Adrenal gland (tissue), 9 donors: ENCODE measurements at regions not wholly inside any gene's neighbourhood (a gene's known extent, or its start where the extent isn't known, plus 50 kb on each side); places are given as distances from the start of the nearest gene placed in this dataset.
"Not testable (repeated sequence)": the region's sequence is repeated elsewhere in the genome, so short reads cannot be mapped to it uniquely, and the experiment has no call there.

ENCODE experiments used
- DNase-seq, 7 donors: peaks; one replicate each; pipeline ENCODE4 v3.0.0-alpha.2; 2019 to 2020
- H3K27ac ChIP-seq, 5 donors: fragments of 200-600 bp; sonication (generic) in 4 of 5; 1 replicate in 3 of 5; 2 replicates in 2 of 5; pipeline versions ENCODE4 v1.5.1 to v1.8.0; 2016 to 2020; ENCODE audit warnings: mild to moderate bottlenecking in 1 of 5
- H3K27me3 ChIP-seq: fragments of 200-600 bp; 2 replicates; pipeline ENCODE4 v1.8.0; 2021
- H3K36me3 ChIP-seq, 2 donors: fragments of 200-600 bp; replicated peaks in 1 of 2; 1 replicate in 1 of 2; 2 replicates in 1 of 2; pipeline versions ENCODE4 v1.5.1 to v1.8.0; 2018 to 2022
- H3K4me1 ChIP-seq, 2 donors: fragments of 200-600 bp; replicated peaks in 1 of 2; 1 replicate in 1 of 2; 2 replicates in 1 of 2; pipeline versions ENCODE4 v1.5.1 to v1.8.0; 2018 to 2021
- H3K4me3 ChIP-seq, 4 donors: fragments of 200-600 bp; sonication (generic) in 3 of 4; one replicate each; pipeline ENCODE4 v1.5.1; 2016 to 2018
- H3K9me3 ChIP-seq, 3 donors: fragments of 200-600 bp; sonication (generic) in 1 of 3; replicated peaks in 1 of 3; 1 replicate in 2 of 3; 2 replicates in 1 of 3; pipeline versions ENCODE4 v1.5.1 to v1.8.0; 2016 to 2021
- POLR2A ChIP-seq, 2 donors: fragments of 450-650 bp; IDR thresholded peaks; one replicate each; pipeline ENCODE4 v1.6.1; 2017; ENCODE audit warnings: antibody characterized with exemption in 2 of 2, mild to moderate bottlenecking in 2 of 2, moderate library complexity in 1 of 2
- WGBS, 4 donors: extraction: QIAGEN DNeasy Blood & Tissue Kit in 2 of 4; methylation state at CpG; one replicate each; pipeline versions ENCODE4 v1.1.5 to v1.1.7; 2013 to 2017; 5-methylcytosine and 5-hydroxymethylcytosine counted together
- intact Hi-C, 2 donors: fragments of 100-400 bp; cut with DNase I; formaldehyde crosslinking; loops; one replicate each; pipeline versions ENCODE4 v1.14.1 to v1.15.0; 2022 to 2023
- TF ChIP-seq, protein P1 (sequence below), 6 experiments: fragments of 450-650 bp in 4 of 6; fragments of 200-600 bp in 2 of 6; sonication (generic) in 1 of 6; IDR thresholded peaks; 1 replicate in 5 of 6; 2 replicates in 1 of 6; pipeline versions ENCODE4 v1.5.1 to v1.8.0; 2016 to 2021; ENCODE audit warnings: antibody characterized with exemption in 6 of 6, mild to moderate bottlenecking in 2 of 6, moderate library complexity in 1 of 6
- donor health status: healthy with polysubstance abuse.
- donor health status: Bipolar disorder and iron deficiency.
- donor health status: DM: yes; HTN: yes; CAD: no.
- donor health status: DM: no; HTN: no; CAD: no.
- donor health status: DM: no; HTN: no; CAD: no.

- Histone ChIP-seq H3K4me3 (no peak overlapping the region), H3K27me3 (no peaks in the 10 kb centered on the region), H3K27ac (no peak overlapping the region), H3K36me3 (no peaks in the 10 kb centered on the region), H3K4me1 (no peaks in the 10 kb centered on the region), H3K9me3 (no peaks in the 10 kb centered on the region)
- TF ChIP-seq POLR2A (IDR thresholded peaks at IDR 0.05) = no peak
- TF ChIP-seq, protein P1, sequence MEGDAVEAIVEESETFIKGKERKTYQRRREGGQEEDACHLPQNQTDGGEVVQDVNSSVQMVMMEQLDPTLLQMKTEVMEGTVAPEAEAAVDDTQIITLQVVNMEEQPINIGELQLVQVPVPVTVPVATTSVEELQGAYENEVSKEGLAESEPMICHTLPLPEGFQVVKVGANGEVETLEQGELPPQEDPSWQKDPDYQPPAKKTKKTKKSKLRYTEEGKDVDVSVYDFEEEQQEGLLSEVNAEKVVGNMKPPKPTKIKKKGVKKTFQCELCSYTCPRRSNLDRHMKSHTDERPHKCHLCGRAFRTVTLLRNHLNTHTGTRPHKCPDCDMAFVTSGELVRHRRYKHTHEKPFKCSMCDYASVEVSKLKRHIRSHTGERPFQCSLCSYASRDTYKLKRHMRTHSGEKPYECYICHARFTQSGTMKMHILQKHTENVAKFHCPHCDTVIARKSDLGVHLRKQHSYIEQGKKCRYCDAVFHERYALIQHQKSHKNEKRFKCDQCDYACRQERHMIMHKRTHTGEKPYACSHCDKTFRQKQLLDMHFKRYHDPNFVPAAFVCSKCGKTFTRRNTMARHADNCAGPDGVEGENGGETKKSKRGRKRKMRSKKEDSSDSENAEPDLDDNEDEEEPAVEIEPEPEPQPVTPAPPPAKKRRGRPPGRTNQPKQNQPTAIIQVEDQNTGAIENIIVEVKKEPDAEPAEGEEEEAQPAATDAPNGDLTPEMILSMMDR (IDR thresholded peaks at IDR 0.05) = no peak
- intact Hi-C loops = no loop called here
- DNase-seq = no peak
- WGBS, 4 donors = 55 to 84% (median 70%) methylated on average over 1 of the region's 1 CpG
Observed at GRCh38 chr11:87501388-87501787, 463.7 kb downstream of the TMEM135 start.

- DNase-seq, intact Hi-C loops: not testable (repeated sequence)
Observed at GRCh38 chr11:87494936-87495335, 457.2 kb downstream of the TMEM135 start.

DNA sequence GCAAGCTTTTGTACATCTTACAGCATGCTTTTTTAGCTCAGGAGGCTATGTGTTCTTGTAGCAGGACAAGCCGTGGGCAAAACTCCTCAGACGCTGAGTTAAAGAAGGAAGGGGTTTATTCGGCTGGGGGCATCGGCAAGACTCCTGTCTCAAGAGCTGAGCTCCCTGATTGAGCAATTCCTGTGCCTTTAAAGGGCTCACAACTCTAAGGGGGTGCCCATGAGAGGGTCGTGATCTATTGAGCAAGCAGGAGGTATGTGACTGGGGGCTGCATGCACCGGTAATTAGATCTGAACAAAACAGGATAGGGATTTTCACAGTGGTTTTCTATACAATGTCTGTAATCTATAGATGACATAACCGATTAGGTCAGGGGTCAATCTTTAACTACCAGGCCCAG is 456.3 kb downstream of the TMEM135 start:
- H3K27ac ChIP-seq, H3K27me3 ChIP-seq, H3K4me3 ChIP-seq, DNase-seq, intact Hi-C loops, H3K4me1 ChIP-seq, H3K36me3 ChIP-seq, H3K9me3 ChIP-seq: not testable (repeated sequence)
- 78 to 85% (median 81%) methylated on average over 7 of the region's 7 CpGs for WGBS, 4 donors

More at GRCh38 chr11:87494936-87495335, 457.2 kb downstream of the TMEM135 start:
- not testable (repeated sequence) for H3K36me3 ChIP-seq, H3K27me3 ChIP-seq, H3K27ac ChIP-seq, H3K4me1 ChIP-seq, H3K9me3 ChIP-seq, H3K4me3 ChIP-seq
- 83 to 95% (median 92%) methylated on average over 3 of the region's 3 CpGs for WGBS, 4 donors

DNA sequence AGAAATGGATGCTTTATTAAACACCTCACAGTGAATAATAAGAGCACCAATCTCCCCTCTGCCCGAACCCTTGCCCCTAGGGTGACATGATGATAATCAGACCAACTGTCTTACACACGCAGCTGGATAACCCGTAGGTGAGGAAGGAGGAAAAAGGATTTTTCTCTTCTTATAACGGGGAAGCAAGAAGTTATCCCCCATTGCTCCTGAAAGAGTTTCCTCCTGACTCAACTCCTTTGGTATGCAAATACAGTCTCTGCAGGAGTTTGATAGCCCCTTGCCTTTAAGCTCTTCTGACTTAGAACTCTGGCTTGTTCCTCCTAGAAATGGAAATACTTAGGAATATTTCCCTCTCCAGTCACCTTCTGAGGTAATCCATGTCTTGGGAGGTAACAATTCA is 455.8 kb downstream of the TMEM135 start:
- Histone ChIP-seq H3K27ac (no peak overlapping the region), H3K9me3 (no peaks in the 10 kb centered on the region), H3K36me3 (no peaks in the 10 kb centered on the region), H3K4me1 (no peaks in the 10 kb centered on the region), H3K27me3 (no peaks in the 10 kb centered on the region), H3K4me3 (no peak overlapping the region)
- intact Hi-C loops = no loop called here
- TF ChIP-seq, protein P1 (IDR thresholded peaks at IDR 0.05) = no peak
- TF ChIP-seq POLR2A (IDR thresholded peaks at IDR 0.05) = no peak
- WGBS, 4 donors = 48 to 54% (median 52%) methylated on average over 4 of the region's 4 CpGs
- no peak for DNase-seq

- intact Hi-C loops = no loop called here
- no peaks in the 10 kb centered on the region for H3K4me1 ChIP-seq
- H3K27me3 ChIP-seq = no peaks in the 10 kb centered on the region
- H3K27ac ChIP-seq = no peak overlapping the region
- WGBS, 4 donors = 70 to 74% (median 71%) methylated on average over 3 of the region's 3 CpGs
- H3K9me3 ChIP-seq = no peaks in the 10 kb centered on the region
- no peaks in the 10 kb centered on the region for H3K36me3 ChIP-seq
- H3K4me3 ChIP-seq = no peak overlapping the region
- TF ChIP-seq POLR2A (IDR thresholded peaks at IDR 0.05) = no peak
- no peak for DNase-seq
Observed at GRCh38 chr11:87491381-87491780, 453.6 kb downstream of the TMEM135 start.

DNA sequence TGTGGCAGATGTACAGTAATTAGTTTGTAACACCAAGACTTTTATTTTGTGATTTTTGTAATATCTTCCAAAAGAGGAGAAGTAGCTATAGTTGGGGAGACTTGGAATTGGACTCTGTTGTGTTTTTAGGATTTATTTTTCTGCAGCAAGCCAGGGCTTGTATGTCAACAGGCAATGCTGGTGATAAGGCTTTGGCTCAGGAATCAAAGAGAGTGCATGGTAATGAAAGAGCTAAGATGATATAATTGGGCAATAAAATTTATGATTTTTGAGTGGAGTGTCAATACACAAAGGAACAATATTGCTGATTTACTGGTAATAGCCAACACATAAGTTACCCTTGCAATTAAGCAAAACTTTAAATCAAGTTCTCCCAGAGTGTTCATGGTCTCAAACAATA is 452.9 kb downstream of the TMEM135 start:
- Histone ChIP-seq H3K4me3 (no peak overlapping the region), H3K36me3 (no peaks in the 10 kb centered on the region), H3K9me3 (no peaks in the 10 kb centered on the region), H3K4me1 (no peaks in the 10 kb centered on the region), H3K27ac (no peak overlapping the region), H3K27me3 (no peaks in the 10 kb centered on the region)
- no peak for DNase-seq
- TF ChIP-seq, protein P1 (IDR thresholded peaks at IDR 0.05) = no peak
- no peak for TF ChIP-seq POLR2A (IDR thresholded peaks at IDR 0.05)
- intact Hi-C loops = no loop called here
